Smooth muscle cell (in vitro differentiated cells): ENCODE measurements at regions not wholly inside any gene's neighbourhood (a gene's known extent, or its start where the extent isn't known, plus 50 kb on each side); places are given as distances from the start of the nearest gene placed in this dataset.
A peak's percentile ranks its signal among the peaks of the same experiment; 100 is the strongest.

Experiments
- DNase-seq: peaks from one replicate; lab custom pipeline; 2025; ENCODE audit not compliant: unreplicated experiment; lab: John Stamatoyannopoulos, UW
- H2AFZ ChIP-seq: fragments of 200-600 bp; sonication (generic); 2 replicates; pipeline ENCODE4 v1.6.0; 2016; ENCODE audit warnings: antibody characterized with exemption, low read depth, mild to moderate bottlenecking
- H3F3A ChIP-seq: fragments of 200-600 bp; sonication (generic); 2 replicates; pipeline ENCODE4 v1.6.0; 2017; ENCODE audit warnings: antibody characterized with exemption, low read depth
- H3K27ac ChIP-seq: fragments of 200-600 bp; sonication (generic); 2 replicates; pipeline ENCODE4 v1.5.1; 2016; ENCODE audit warnings: low read depth, mild to moderate bottlenecking
- H3K27me3 ChIP-seq: fragments of 200-600 bp; sonication (generic); 2 replicates; pipeline ENCODE4 v1.6.1; 2016; ENCODE audit warnings: low read depth, mild to moderate bottlenecking
- H3K36me3 ChIP-seq: fragments of 200-600 bp; sonication (generic); 2 replicates; pipeline ENCODE4 v1.5.1; 2016; ENCODE audit warnings: low read depth
- H3K4me1 ChIP-seq: fragments of 200-600 bp; sonication (generic); 2 replicates; pipeline ENCODE4 v1.5.1; 2016; ENCODE audit warnings: low read depth
- H3K4me2 ChIP-seq: fragments of 200-600 bp; sonication (generic); 2 replicates; pipeline ENCODE4 v1.6.0; 2016; ENCODE audit warnings: mild to moderate bottlenecking
- H3K4me3 ChIP-seq: fragments of 200-600 bp; sonication (generic); 2 replicates; pipeline ENCODE4 v1.5.1; 2016; ENCODE audit warnings: mild to moderate bottlenecking
- H3K79me2 ChIP-seq: fragments of 200-600 bp; sonication (generic); 2 replicates; pipeline ENCODE4 v1.6.0; 2016; ENCODE audit warnings: low read depth, mild to moderate bottlenecking
- H3K9ac ChIP-seq: fragments of 200-600 bp; sonication (generic); 2 replicates; pipeline ENCODE4 v1.6.0; 2016; ENCODE audit warnings: low read depth
- H3K9me3 ChIP-seq: fragments of 200-600 bp; sonication (generic); replicated peaks from 2 replicates; pipeline ENCODE4 v1.5.1; 2016; ENCODE audit warnings: low read depth
- H4K20me1 ChIP-seq: fragments of 200-600 bp; sonication (generic); 2 replicates; pipeline ENCODE4 v1.6.0; 2016; ENCODE audit warnings: low read depth
- CTCF ChIP-seq: fragments of 200-600 bp; sonication (generic); IDR thresholded peaks from 2 replicates; pipeline ENCODE4 v1.5.1; 2017; ENCODE audit warnings: borderline replicate concordance, mild to moderate bottlenecking, antibody characterized with exemption; ENCODE audit not compliant: insufficient read depth, poor library complexity, severe bottlenecking
- WGBS: methylation state at CpG from one replicate; pipeline ENCODE4 v1.1.7; 2016; ENCODE audit warnings: low lambda C conversion rate; 5-methylcytosine and 5-hydroxymethylcytosine counted together

GRCh38 chr2:75870651-75871137 is 160.0 kb upstream of the GCFC2 start:
- no peak overlapping the region for H3K27ac ChIP-seq
- H3K79me2 ChIP-seq, result no peaks in the 10 kb centered on the region
- no peak for TF ChIP-seq CTCF
- no peak for DNase-seq
- H3K4me1 ChIP-seq, result peaks cover 8% of the 10 kb centered on the region
- H3K4me2 ChIP-seq, result no peak overlapping the region
- H3F3A ChIP-seq, result no peaks in the 10 kb centered on the region
- H3K27me3 ChIP-seq, result no peaks in the 10 kb centered on the region
- 65% methylated on average over 6 of the region's 6 CpGs for WGBS
- H3K4me3 ChIP-seq, result no peak overlapping the region
- H2AFZ ChIP-seq, result peak overlapping the region; percentile 1
- H4K20me1 ChIP-seq, result no peaks in the 10 kb centered on the region
- H3K9me3 ChIP-seq, result no peaks in the 10 kb centered on the region
- H3K9ac ChIP-seq, result no peak overlapping the region
- no peaks in the 10 kb centered on the region for H3K36me3 ChIP-seq

- H3K79me2 ChIP-seq, result no peaks in the 10 kb centered on the region
- no peaks in the 10 kb centered on the region for H3F3A ChIP-seq
- no peaks in the 10 kb centered on the region for H3K27me3 ChIP-seq
- no peaks in the 10 kb centered on the region for H3K9me3 ChIP-seq
- no peaks in the 10 kb centered on the region for H4K20me1 ChIP-seq
- no peaks in the 10 kb centered on the region for H3K36me3 ChIP-seq
- no peak overlapping the region for H3K9ac ChIP-seq
- peaks cover 8% of the 10 kb centered on the region for H3K4me1 ChIP-seq
- H3K4me2 ChIP-seq, result no peak overlapping the region
- DNase-seq, result no peak
- peak overlapping the region; percentile 1 for H2AFZ ChIP-seq
- WGBS, result 32% methylated on average over 4 of the region's 4 CpGs
- no peak overlapping the region for H3K27ac ChIP-seq
- no peak for TF ChIP-seq CTCF
- H3K4me3 ChIP-seq, result no peak overlapping the region
These were observed 159.4 kb upstream of the GCFC2 start for GRCh38 chr2:75870133-75870532.

- H3K27ac ChIP-seq, result no peak overlapping the region
- WGBS, result 90% methylated on average over 8 of the region's 8 CpGs
- H3K27me3 ChIP-seq, result no peaks in the 10 kb centered on the region
These were observed 155.0 kb upstream of the GCFC2 start for GRCh38 chr2:75865702-75866101.

More at GRCh38 chr2:75865702-75866101, 155.0 kb upstream of the GCFC2 start:
- TF ChIP-seq CTCF, result no peak
- no peak overlapping the region for H3K4me2 ChIP-seq
- H3K9me3 ChIP-seq, result no peaks in the 10 kb centered on the region
- H3K4me1 ChIP-seq, result peaks cover 8% of the 10 kb centered on the region
- H3K4me3 ChIP-seq, result no peak overlapping the region
- H2AFZ ChIP-seq, result no peak overlapping the region
- no peaks in the 10 kb centered on the region for H3K36me3 ChIP-seq
- H3F3A ChIP-seq, result no peaks in the 10 kb centered on the region
- no peaks in the 10 kb centered on the region for H3K79me2 ChIP-seq
- no peaks in the 10 kb centered on the region for H4K20me1 ChIP-seq
- no peak overlapping the region for H3K9ac ChIP-seq
- no peak for DNase-seq
